GM23248 (cell line): ENCODE measurements at regions not wholly inside any gene's neighbourhood (a gene's known extent, or its start where the extent isn't known, plus 50 kb on each side); places are given as distances from the start of the nearest gene placed in this dataset.

ENCODE experiments used
- DNase-seq: peaks from one replicate; pipeline ENCODE4 v3.0.0-alpha.2; 2015
- H2AFZ ChIP-seq: fragments of 200-600 bp; sonication (generic); 2 replicates; pipeline ENCODE4 v1.6.1; 2016; ENCODE audit warnings: antibody characterized with exemption
- H3F3A ChIP-seq: fragments of 200-600 bp; sonication (generic); 2 replicates; pipeline ENCODE4 v1.6.1; 2016; ENCODE audit warnings: mild to moderate bottlenecking, antibody characterized with exemption, mixed run types; ENCODE audit not compliant: insufficient read depth
- H3K27ac ChIP-seq: fragments of 200-600 bp; sonication (generic); 2 replicates; pipeline ENCODE4 v1.5.1; 2016; ENCODE audit warnings: mild to moderate bottlenecking
- H3K27me3 ChIP-seq: fragments of 200-600 bp; sonication (generic); replicated peaks from 2 replicates; pipeline ENCODE4 v1.6.1; 2016; ENCODE audit warnings: mild to moderate bottlenecking; ENCODE audit not compliant: insufficient read depth
- H3K36me3 ChIP-seq: fragments of 200-600 bp; sonication (generic); 2 replicates; pipeline ENCODE4 v1.6.1; 2016; ENCODE audit warnings: low read depth, mild to moderate bottlenecking
- H3K4me1 ChIP-seq: fragments of 200-600 bp; sonication (generic); 2 replicates; pipeline ENCODE4 v1.6.1; 2016; ENCODE audit warnings: mild to moderate bottlenecking; ENCODE audit not compliant: insufficient read depth
- H3K4me2 ChIP-seq: fragments of 200-600 bp; sonication (generic); one replicate; pipeline ENCODE4 v1.6.1; 2016; ENCODE audit warnings: mild to moderate bottlenecking; ENCODE audit not compliant: unreplicated experiment
- H3K4me3 ChIP-seq: fragments of 200-600 bp; sonication (generic); 2 replicates; pipeline ENCODE4 v1.5.1; 2016; ENCODE audit warnings: mild to moderate bottlenecking
- H3K79me2 ChIP-seq: fragments of 200-600 bp; sonication (generic); 2 replicates; pipeline ENCODE4 v1.6.1; 2016; ENCODE audit warnings: mild to moderate bottlenecking; ENCODE audit not compliant: insufficient read depth
- H3K9ac ChIP-seq: fragments of 200-600 bp; sonication (generic); 2 replicates; pipeline ENCODE4 v1.6.1; 2016; ENCODE audit warnings: mild to moderate bottlenecking
- H3K9me2 ChIP-seq: fragments of 200-600 bp; sonication (generic); 2 replicates; pipeline ENCODE4 v1.6.1; 2016; ENCODE audit warnings: mixed run types, mild to moderate bottlenecking, moderate library complexity; ENCODE audit not compliant: insufficient read depth
- H3K9me3 ChIP-seq: fragments of 200-600 bp; sonication (generic); one replicate; pipeline ENCODE4 v1.6.1; 2017; ENCODE audit warnings: low read depth
- H4K20me1 ChIP-seq: fragments of 200-600 bp; sonication (generic); 2 replicates; pipeline ENCODE4 v1.6.0; 2016; ENCODE audit not compliant: insufficient read depth
- EZH2 ChIP-seq: fragments of 200-600 bp; sonication (generic); IDR thresholded peaks from 2 replicates; pipeline ENCODE4 v1.6.1; 2018; ENCODE audit warnings: antibody characterized with exemption, mild to moderate bottlenecking; ENCODE audit not compliant: insufficient read depth, poor library complexity, severe bottlenecking
- EZH2phosphoT487 ChIP-seq: fragments of 200-600 bp; sonication (generic); IDR thresholded peaks from 2 replicates; pipeline ENCODE4 v1.6.1; 2018; ENCODE audit warnings: antibody characterized with exemption, moderate library complexity, mild to moderate bottlenecking, low read depth; ENCODE audit not compliant: insufficient read depth
- WGBS, 2 experiments: methylation state at CpG; one replicate each; pipeline ENCODE4 v1.1.6; 2015 to 2017; ENCODE audit warnings: low lambda C conversion rate in 2 of 2, low coverage in 1 of 2; ENCODE audit errors: missing lambda C conversion rate in 2 of 2; 5-methylcytosine and 5-hydroxymethylcytosine counted together
- in situ Hi-C: fragments of 300-500 bp; cut with MboI; formaldehyde crosslinking; loops from 2 replicates; pipeline ENCODE4 v1.15.0; 2020

DNA sequence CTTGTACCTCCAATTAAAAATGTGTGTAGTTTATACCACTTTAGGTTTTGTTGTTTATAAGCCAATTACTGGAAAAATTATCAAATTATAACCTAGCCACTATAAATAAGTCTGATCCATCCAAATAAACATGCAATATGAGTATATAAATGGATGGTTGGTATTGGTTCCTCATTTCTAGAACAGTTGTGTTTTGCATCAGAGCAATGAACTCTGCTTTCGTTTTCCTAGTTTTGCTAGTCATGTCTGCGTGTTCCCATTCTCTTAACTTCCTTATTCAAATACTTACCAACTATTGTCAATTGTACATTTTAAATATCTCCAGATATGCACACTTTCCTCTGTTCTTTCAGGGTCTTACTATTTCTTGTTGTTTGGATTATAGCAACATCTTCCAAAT lies 641.7 kb downstream of the NR4A2 start:
- Histone ChIP-seq H4K20me1 (no peaks in the 10 kb centered on the region), H3K4me1 (no peaks in the 10 kb centered on the region), H3K9me3 (no peaks in the 10 kb centered on the region), H3K4me2 (no peak overlapping the region), H3K9ac (no peak overlapping the region), H3F3A (no peaks in the 10 kb centered on the region), H2AFZ (no peak overlapping the region), H3K27me3 (no peaks in the 10 kb centered on the region), H3K27ac (no peak overlapping the region), H3K79me2 (no peaks in the 10 kb centered on the region), H3K9me2 (no peaks in the 10 kb centered on the region), H3K4me3 (no peak overlapping the region), H3K36me3 (no peaks in the 10 kb centered on the region)
- DNase-seq, result no peak
- TF ChIP-seq EZH2phosphoT487, result no peak
- TF ChIP-seq EZH2, result no peak
- WGBS, 2 experiments, result 43 to 56% methylated on average over 2 of the region's 2 CpGs
- in situ Hi-C loops, result no loop called here

DNA sequence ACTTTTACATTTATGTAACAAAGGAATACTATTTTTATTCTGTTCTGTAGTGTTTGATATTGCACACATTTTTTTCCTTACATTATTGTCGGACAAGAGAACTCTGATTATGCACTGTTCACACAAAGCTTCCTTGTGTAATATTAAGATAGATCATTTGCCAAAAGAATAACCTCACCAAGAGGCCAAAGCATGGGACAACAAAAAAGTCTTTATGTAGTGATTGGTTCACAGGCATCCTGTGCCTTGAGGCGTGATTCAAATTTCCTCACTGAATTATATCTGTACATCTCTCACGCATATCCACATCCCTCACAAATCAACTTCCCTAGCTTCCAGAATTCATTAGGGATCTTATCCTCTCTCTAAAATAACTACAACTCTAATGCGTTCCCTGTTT lies 642.7 kb downstream of the NR4A2 start:
- Histone ChIP-seq H3K27me3 (no peaks in the 10 kb centered on the region), H3K9ac (no peak overlapping the region), H2AFZ (no peak overlapping the region), H3K4me3 (no peak overlapping the region), H3K9me2 (no peaks in the 10 kb centered on the region), H3K79me2 (no peaks in the 10 kb centered on the region), H3F3A (no peaks in the 10 kb centered on the region), H3K4me2 (no peak overlapping the region), H3K36me3 (no peaks in the 10 kb centered on the region), H3K27ac (no peak overlapping the region), H3K4me1 (no peaks in the 10 kb centered on the region), H3K9me3 (no peaks in the 10 kb centered on the region), H4K20me1 (no peaks in the 10 kb centered on the region)
- DNase-seq, result no peak
- TF ChIP-seq EZH2phosphoT487 (no peak), EZH2 (no peak)
- in situ Hi-C loops, result no loop called here
- WGBS, 2 experiments, result 40 to 46% methylated on average over 4 of the region's 4 CpGs

DNA sequence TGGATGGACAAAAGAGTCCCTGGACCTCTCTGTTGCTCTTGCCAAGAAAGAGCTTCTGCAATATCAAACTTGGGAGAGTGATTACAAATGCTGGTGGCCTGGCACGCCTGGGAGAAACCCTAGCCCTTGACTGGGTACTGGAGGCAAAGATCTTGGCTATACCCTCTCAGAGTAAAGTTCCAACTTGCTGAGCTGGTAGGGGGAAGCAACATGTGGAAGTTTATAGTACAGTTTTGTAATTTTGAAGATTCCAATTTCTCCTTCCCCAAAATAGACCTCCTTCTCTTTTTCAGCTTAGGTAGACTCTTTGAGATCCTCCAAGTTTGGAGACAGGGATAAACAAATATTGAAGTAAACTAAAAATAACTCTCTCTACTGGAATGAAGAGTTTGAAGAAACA lies 645.3 kb downstream of the NR4A2 start:
- no peak overlapping the region for H3K9ac ChIP-seq
- no peaks in the 10 kb centered on the region for H4K20me1 ChIP-seq
- no peaks in the 10 kb centered on the region for H3F3A ChIP-seq
- no peaks in the 10 kb centered on the region for H3K9me3 ChIP-seq
- no peak for DNase-seq
- H3K4me2 ChIP-seq, result no peak overlapping the region
- TF ChIP-seq EZH2 (no peak), EZH2phosphoT487 (no peak)
- H3K79me2 ChIP-seq, result no peaks in the 10 kb centered on the region
- WGBS, 2 experiments, result 6 to 18% methylated on average over 1 of the region's 1 CpG
- H3K36me3 ChIP-seq, result no peaks in the 10 kb centered on the region
- no peak overlapping the region for H3K4me3 ChIP-seq
- H3K9me2 ChIP-seq, result no peaks in the 10 kb centered on the region
- in situ Hi-C loops, result no loop called here
- no peak overlapping the region for H3K27ac ChIP-seq
- no peak overlapping the region for H2AFZ ChIP-seq
- H3K4me1 ChIP-seq, result no peaks in the 10 kb centered on the region
- no peaks in the 10 kb centered on the region for H3K27me3 ChIP-seq

DNA sequence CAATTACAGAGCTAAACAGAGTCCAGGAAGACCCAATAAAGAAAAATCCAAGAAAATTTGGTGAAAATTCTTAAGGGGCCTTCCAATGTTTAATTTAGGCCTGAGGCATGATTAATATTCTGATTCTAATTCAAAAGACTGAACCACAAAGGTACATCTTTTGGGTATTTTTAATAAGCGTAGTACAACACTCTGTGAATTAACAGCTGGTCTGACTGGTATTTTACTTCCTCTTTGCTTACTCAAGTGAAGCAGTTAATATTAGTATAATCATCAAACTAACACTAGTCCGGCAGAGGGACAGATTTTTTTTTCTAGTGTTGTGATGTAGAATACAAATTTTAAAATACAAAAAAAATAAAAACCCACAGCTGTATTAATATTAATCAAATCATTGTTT lies 652.9 kb downstream of the NR4A2 start:
- in situ Hi-C loops, result no loop called here
- no peaks in the 10 kb centered on the region for H3K79me2 ChIP-seq
- H3K9me2 ChIP-seq, result no peaks in the 10 kb centered on the region
- no peaks in the 10 kb centered on the region for H3K9me3 ChIP-seq
- no peak for TF ChIP-seq EZH2phosphoT487
- TF ChIP-seq EZH2, result no peak
- no peaks in the 10 kb centered on the region for H3K27me3 ChIP-seq
- no peak for DNase-seq
- no peaks in the 10 kb centered on the region for H3F3A ChIP-seq
- no peak overlapping the region for H3K4me3 ChIP-seq
- H4K20me1 ChIP-seq, result no peaks in the 10 kb centered on the region
- H3K4me2 ChIP-seq, result no peak overlapping the region
- no peak overlapping the region for H3K9ac ChIP-seq
- H3K36me3 ChIP-seq, result no peaks in the 10 kb centered on the region
- H3K27ac ChIP-seq, result no peak overlapping the region
- 33 to 45% methylated on average over 2 of the region's 2 CpGs for WGBS, 2 experiments
- H3K4me1 ChIP-seq, result no peaks in the 10 kb centered on the region
- no peak overlapping the region for H2AFZ ChIP-seq

DNA sequence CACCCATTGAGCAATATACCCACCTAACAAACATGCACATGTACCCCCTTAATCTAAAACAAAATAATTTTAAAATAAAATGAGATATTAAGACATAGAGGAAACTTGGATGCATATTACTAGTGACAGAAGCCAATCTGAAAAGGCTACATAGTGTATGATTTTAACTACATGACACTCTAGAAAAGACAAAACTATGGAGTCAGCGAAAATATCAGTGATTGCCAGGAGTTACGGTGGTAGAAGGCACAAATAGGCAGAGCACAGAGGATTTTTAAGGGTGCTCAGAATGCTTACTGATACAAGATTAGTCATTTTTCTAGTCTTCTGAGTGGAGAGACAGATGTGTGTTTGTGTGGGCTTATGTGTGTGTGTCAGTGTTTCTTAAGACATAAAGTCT lies 656.6 kb downstream of the NR4A2 start:
- in situ Hi-C loops, result no loop called here
- no peak overlapping the region for H2AFZ ChIP-seq

More for the DNA sequence above, 656.6 kb downstream of the NR4A2 start:
- no peak overlapping the region for H3K4me2 ChIP-seq
- WGBS, 2 experiments, result 39 to 44% methylated on average over 2 of the region's 2 CpGs
- H3K27me3 ChIP-seq, result no peaks in the 10 kb centered on the region
- H3F3A ChIP-seq, result no peaks in the 10 kb centered on the region
- H3K4me3 ChIP-seq, result no peak overlapping the region
- no peak for TF ChIP-seq EZH2phosphoT487
- no peak for TF ChIP-seq EZH2
- H3K27ac ChIP-seq, result no peak overlapping the region
- no peaks in the 10 kb centered on the region for H3K79me2 ChIP-seq
- H4K20me1 ChIP-seq, result no peaks in the 10 kb centered on the region
- no peaks in the 10 kb centered on the region for H3K9me2 ChIP-seq
- no peaks in the 10 kb centered on the region for H3K4me1 ChIP-seq
- H3K9me3 ChIP-seq, result no peaks in the 10 kb centered on the region
- H3K9ac ChIP-seq, result no peak overlapping the region
- no peaks in the 10 kb centered on the region for H3K36me3 ChIP-seq
- DNase-seq, result no peak
